K562 (cell line): ENCODE measurements at regions not wholly inside any gene's neighbourhood (a gene's known extent, or its start where the extent isn't known, plus 50 kb on each side); places are given as distances from the start of the nearest gene placed in this dataset.

Experiments
- ATAC-seq: fragments of 200-7000 bp; cut with Tn5 transposase; 3 replicates; pipeline ENCODE4 v1.9.1; 2020; ENCODE audit warnings: moderate library complexity
- BruUV-seq: library from RNA; stranded (reverse); fragments of 400-500 nt; replicated peaks from 2 replicates; lab custom pipeline; 2021; lab: Mats Ljungman, UMichigan
- CTCF ChIA-PET: fragments of 300-600 bp; formaldehyde crosslinking; extraction: SDS; loops from one replicate; lab custom pipeline; 2021; ENCODE audit warnings: low intra/inter-chr PET ratio; lab: Yijun Ruan, JAX
- POLR2A ChIA-PET: fragments of 300-600, 350-650 bp; sonication (Branson Sonifier 250); formaldehyde crosslinking; extraction: SDS; loops from one replicate; lab custom pipeline; 2021; ENCODE audit warnings: antibody characterized with exemption, inconsistent platforms; lab: Yijun Ruan, JAX
- DNase-seq, 4 experiments: peaks; one replicate each; pipeline versions ENCODE4 v3.0.0 to v3.0.0-alpha.2; 2011 to 2018; ENCODE audit warnings: low spot score in 3 of 4, mixed read lengths in 3 of 4; ENCODE audit errors: extremely low read depth in 1 of 4
- FAIRE-seq: peaks from 2 replicates; lab custom pipeline; 2011; peaks lifted over from hg19 to GRCh38; lab: Jason Lieb, UNC
- H2AFZ ChIP-seq: 2 replicates; pipeline ENCODE4 v1.6.0; 2011; ENCODE audit warnings: low read depth, low read length, control low read depth, inconsistent platforms
- H3K27ac ChIP-seq: fragments of 200-600 bp; 3 replicates; pipeline ENCODE4 v1.8.0; 2011; ENCODE audit warnings: low read depth, mild to moderate bottlenecking, control low read depth, inconsistent platforms, low read length, moderate library complexity, mixed read lengths; ENCODE audit errors: extremely low read depth
- H3K27me3 ChIP-seq, 2 experiments: fragments of 300-600 bp in 1 of 2; 2 replicates in 1 of 2; 3 replicates in 1 of 2; pipeline versions ENCODE4 v1.6.0 to v1.8.0; 2011; ENCODE audit warnings: inconsistent platforms in 2 of 2, low read length in 2 of 2, mild to moderate bottlenecking in 1 of 2, mixed read lengths in 1 of 2, moderate library complexity in 1 of 2; ENCODE audit not compliant: control insufficient read depth in 2 of 2, insufficient read depth in 2 of 2
- H3K36me3 ChIP-seq: fragments of 300-600 bp; 3 replicates; pipeline ENCODE4 v1.8.0; 2011; ENCODE audit warnings: mild to moderate bottlenecking, low read length, inconsistent platforms; ENCODE audit not compliant: control insufficient read depth, insufficient read depth
- H3K4me1 ChIP-seq, 2 experiments: fragments of 200-600 bp in 1 of 2; replicated peaks in 1 of 2; 2 replicates in 1 of 2; 3 replicates in 1 of 2; pipeline versions ENCODE4 v1.5.1 to v1.8.0; 2011; ENCODE audit warnings: inconsistent platforms in 2 of 2, low read length in 2 of 2, mild to moderate bottlenecking in 1 of 2, mixed read lengths in 1 of 2, moderate library complexity in 1 of 2; ENCODE audit not compliant: control insufficient read depth in 2 of 2, insufficient read depth in 2 of 2
- H3K4me2 ChIP-seq: 2 replicates; pipeline ENCODE4 v1.6.1; 2011; ENCODE audit warnings: low read length, control low read depth, inconsistent platforms, mixed read lengths; ENCODE audit not compliant: insufficient read depth
- H3K4me3 ChIP-seq: fragments of 200-600 bp; sonication (generic), shearing (Covaris generic); 2 replicates; pipeline ENCODE4 v1.5.1; 2016; ENCODE audit warnings: control low read depth, inconsistent platforms
- H3K79me2 ChIP-seq: fragments of 200-600 bp; 3 replicates; pipeline ENCODE4 v1.8.0; 2011; ENCODE audit warnings: low read length, inconsistent platforms; ENCODE audit not compliant: control insufficient read depth, insufficient read depth
- H3K9ac ChIP-seq, 2 experiments: 2 replicates each; pipeline versions ENCODE4 v1.6.0 to v1.6.1; 2011; ENCODE audit warnings: low read depth in 2 of 2, low read length in 2 of 2, control low read depth in 1 of 2, inconsistent platforms in 1 of 2, mild to moderate bottlenecking in 1 of 2, mixed read lengths in 1 of 2; ENCODE audit not compliant: insufficient read depth in 1 of 2
- H3K9me1 ChIP-seq: one replicate; pipeline ENCODE4 v1.6.0; 2011; ENCODE audit warnings: inconsistent platforms, mild to moderate bottlenecking, low read length, moderate library complexity; ENCODE audit not compliant: control insufficient read depth, insufficient read depth
- H3K9me3 ChIP-seq: replicated peaks from 2 replicates; pipeline ENCODE4 v1.5.1; 2011; ENCODE audit warnings: low read depth, low read length, inconsistent platforms; ENCODE audit not compliant: control insufficient read depth, insufficient read depth
- H4K20me1 ChIP-seq: replicated peaks from 2 replicates; pipeline ENCODE4 v1.6.1; 2011; ENCODE audit warnings: low read length, inconsistent platforms, mixed read lengths; ENCODE audit not compliant: control insufficient read depth, insufficient read depth
- CBFA2T3 ChIP-seq: fragments of 450-650 bp; IDR thresholded peaks from 2 replicates; pipeline ENCODE4 v1.6.1; 2017
- CEBPG ChIP-seq, 3 experiments: fragments of 200-800 bp in 1 of 3; sonication (Bioruptor generic) in 1 of 3; sonication (generic) in 1 of 3; formaldehyde crosslinking in 1 of 3; IDR thresholded peaks in 2 of 3; conservative IDR thresholded peaks in 1 of 3; 2 replicates each; pipeline versions ENCODE4 v1.6.1 to v1.8.0; 2016 to 2022; ENCODE audit warnings: missing compliant biosample characterization in 2 of 3, missing genetic modification characterization in 2 of 3, mild to moderate bottlenecking in 1 of 3, missing genetic modification reagents in 1 of 3
- MAFK ChIP-seq: IDR thresholded peaks from 2 replicates; pipeline ENCODE4 v1.6.1; 2011; ENCODE audit warnings: low read length, improper control_type of control experiment
- NCOA2 ChIP-seq, 2 experiments: fragments of 450-650 bp; IDR thresholded peaks; 2 replicates each; pipeline ENCODE4 v1.6.1; 2018; ENCODE audit warnings: mild to moderate bottlenecking in 2 of 2, moderate library complexity in 1 of 2; ENCODE audit not compliant: partially characterized antibody in 2 of 2
- RFX7 ChIP-seq: fragments of 250-450 bp; sonication (Bioruptor Pico); IDR thresholded peaks from 2 replicates; pipeline ENCODE4 v1.5.1; 2021; ENCODE audit warnings: mild to moderate bottlenecking
- ZNF717 ChIP-seq: fragments of 250-450 bp; sonication (Bioruptor Pico); IDR thresholded peaks from 2 replicates; pipeline ENCODE4 v1.5.0; 2021
- ZZZ3 ChIP-seq: fragments of 450-650 bp; IDR thresholded peaks from 2 replicates; pipeline ENCODE4 v1.6.1; 2016; ENCODE audit warnings: antibody characterized with exemption, mild to moderate bottlenecking, moderate library complexity
- WGBS: fragments of 100-300 bp; shearing (Covaris generic); methylation state at CpG from one replicate; pipeline ENCODE4 v1.1.6; 2016; ENCODE audit warnings: low coverage, mixed read lengths; ENCODE audit not compliant: insufficient coverage; ENCODE audit errors: missing lambda C conversion rate; 5-methylcytosine and 5-hydroxymethylcytosine counted together
- in situ Hi-C: fragments of 300-500 bp; cut with MboI; formaldehyde crosslinking; loops from 4 replicates; pipeline ENCODE4 v1.15.0; 2018; ENCODE audit warnings: inconsistent platforms, mixed read lengths
- intact Hi-C: fragments of 100-400 bp; cut with micrococcal nuclease; formaldehyde crosslinking; loops from 2 replicates; pipeline ENCODE4 v1.14.2; 2022
- TF ChIP-seq, protein P1 (sequence below): fragments of 200-800 bp; sonication (Bioruptor generic); IDR thresholded peaks from 2 replicates; pipeline ENCODE4 v1.6.1; 2017; ENCODE audit warnings: missing genetic modification characterization, missing compliant biosample characterization
- TF ChIP-seq, protein P2 (sequence below), 2 experiments: fragments of 450-650 bp in 1 of 2; sonication (generic) in 1 of 2; formaldehyde crosslinking in 1 of 2; IDR thresholded peaks; 2 replicates each; pipeline versions ENCODE4 v1.7.1 to v1.9.0; 2016 to 2022; ENCODE audit warnings: inconsistent platforms in 1 of 2, mild to moderate bottlenecking in 1 of 2, missing genetic modification reagents in 1 of 2
- TF ChIP-seq, protein P3 (sequence below): fragments of 250-450 bp; sonication (Bioruptor Pico); IDR thresholded peaks from 2 replicates; pipeline ENCODE4 v1.8.0; 2022; ENCODE audit warnings: moderate library complexity, mild to moderate bottlenecking, inconsistent platforms

DNA sequence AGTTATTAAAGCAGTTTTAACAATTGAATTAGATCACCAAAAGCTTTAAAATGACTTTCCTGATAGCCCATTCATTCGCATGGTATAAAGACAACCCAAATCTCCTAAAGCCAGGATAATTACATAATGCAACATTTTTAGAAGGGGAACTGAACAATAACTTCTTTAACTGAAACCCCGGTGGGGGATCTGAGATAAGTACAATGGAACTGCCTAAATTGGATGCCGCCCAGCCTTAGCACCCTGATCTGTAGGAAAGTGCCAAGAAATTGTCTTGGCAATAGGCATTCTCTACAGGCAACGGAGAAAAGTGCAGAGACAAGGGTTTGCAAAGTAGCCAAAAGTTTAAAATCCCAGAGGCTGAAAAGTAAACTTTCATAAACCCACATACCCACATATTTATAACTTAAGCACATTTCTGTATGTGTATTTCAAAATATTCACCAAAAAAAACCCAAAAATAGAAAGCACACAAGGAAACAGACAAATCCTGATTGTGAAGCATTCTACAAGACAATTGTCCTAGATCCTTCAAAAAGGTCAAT, 98.8 kb upstream of the BEND6 start:
- Histone ChIP-seq H3K9me3 (no peaks in the 10 kb centered on the region), H3K9me1 (no peaks in the 10 kb centered on the region), H3K4me1 (no peaks in the 10 kb centered on the region; a peak in 1 of 5 replicates), H3K36me3 (no peaks in the 10 kb centered on the region), H3K27ac (no peak overlapping the region), H3K79me2 (no peaks in the 10 kb centered on the region), H4K20me1 (no peaks in the 10 kb centered on the region), H3K9ac (no peak overlapping the region), H3K27me3 (no peaks in the 10 kb centered on the region), H3K4me2 (no peak overlapping the region), H3K4me3 (no peak overlapping the region), H2AFZ (no peak overlapping the region)
- in situ Hi-C loops = loop anchor here (25.0 kb wide), 1 partner anchor 494 kb away; no protein-coding TSS in a partner anchor
- no peak for DNase-seq
- 22% methylated on average over 4 of the region's 4 CpGs for WGBS
- intact Hi-C loops = no loop called here
- POLR2A ChIA-PET = no interaction called here
- FAIRE-seq = no peak
- CTCF ChIA-PET = no interaction called here
- no peak for ATAC-seq
- no TSS peak for BruUV-seq
- TF ChIP-seq CEBPG (CRISPR knock-in tag; IDR thresholded peaks at IDR 0.05) (no peak), CEBPG (tag; conservative IDR thresholded peaks at IDR 0.05 in 1 of 2, IDR thresholded peaks at IDR 0.05 in 1 of 2) (no peak), ZZZ3 (no peak), NCOA2 (IDR thresholded peaks at IDR 0.05; ENCODE audit: partially characterized antibody in 2 of 2) (no peak), RFX7 (CRISPR knock-in tag) (no peak), CBFA2T3 (no peak), ZNF717 (CRISPR knock-in tag) (no peak), MAFK (no peak)
- TF ChIP-seq, protein P1, sequence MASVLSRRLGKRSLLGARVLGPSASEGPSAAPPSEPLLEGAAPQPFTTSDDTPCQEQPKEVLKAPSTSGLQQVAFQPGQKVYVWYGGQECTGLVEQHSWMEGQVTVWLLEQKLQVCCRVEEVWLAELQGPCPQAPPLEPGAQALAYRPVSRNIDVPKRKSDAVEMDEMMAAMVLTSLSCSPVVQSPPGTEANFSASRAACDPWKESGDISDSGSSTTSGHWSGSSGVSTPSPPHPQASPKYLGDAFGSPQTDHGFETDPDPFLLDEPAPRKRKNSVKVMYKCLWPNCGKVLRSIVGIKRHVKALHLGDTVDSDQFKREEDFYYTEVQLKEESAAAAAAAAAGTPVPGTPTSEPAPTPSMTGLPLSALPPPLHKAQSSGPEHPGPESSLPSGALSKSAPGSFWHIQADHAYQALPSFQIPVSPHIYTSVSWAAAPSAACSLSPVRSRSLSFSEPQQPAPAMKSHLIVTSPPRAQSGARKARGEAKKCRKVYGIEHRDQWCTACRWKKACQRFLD (CRISPR knock-in tag) = no peak
- TF ChIP-seq, protein P2, sequence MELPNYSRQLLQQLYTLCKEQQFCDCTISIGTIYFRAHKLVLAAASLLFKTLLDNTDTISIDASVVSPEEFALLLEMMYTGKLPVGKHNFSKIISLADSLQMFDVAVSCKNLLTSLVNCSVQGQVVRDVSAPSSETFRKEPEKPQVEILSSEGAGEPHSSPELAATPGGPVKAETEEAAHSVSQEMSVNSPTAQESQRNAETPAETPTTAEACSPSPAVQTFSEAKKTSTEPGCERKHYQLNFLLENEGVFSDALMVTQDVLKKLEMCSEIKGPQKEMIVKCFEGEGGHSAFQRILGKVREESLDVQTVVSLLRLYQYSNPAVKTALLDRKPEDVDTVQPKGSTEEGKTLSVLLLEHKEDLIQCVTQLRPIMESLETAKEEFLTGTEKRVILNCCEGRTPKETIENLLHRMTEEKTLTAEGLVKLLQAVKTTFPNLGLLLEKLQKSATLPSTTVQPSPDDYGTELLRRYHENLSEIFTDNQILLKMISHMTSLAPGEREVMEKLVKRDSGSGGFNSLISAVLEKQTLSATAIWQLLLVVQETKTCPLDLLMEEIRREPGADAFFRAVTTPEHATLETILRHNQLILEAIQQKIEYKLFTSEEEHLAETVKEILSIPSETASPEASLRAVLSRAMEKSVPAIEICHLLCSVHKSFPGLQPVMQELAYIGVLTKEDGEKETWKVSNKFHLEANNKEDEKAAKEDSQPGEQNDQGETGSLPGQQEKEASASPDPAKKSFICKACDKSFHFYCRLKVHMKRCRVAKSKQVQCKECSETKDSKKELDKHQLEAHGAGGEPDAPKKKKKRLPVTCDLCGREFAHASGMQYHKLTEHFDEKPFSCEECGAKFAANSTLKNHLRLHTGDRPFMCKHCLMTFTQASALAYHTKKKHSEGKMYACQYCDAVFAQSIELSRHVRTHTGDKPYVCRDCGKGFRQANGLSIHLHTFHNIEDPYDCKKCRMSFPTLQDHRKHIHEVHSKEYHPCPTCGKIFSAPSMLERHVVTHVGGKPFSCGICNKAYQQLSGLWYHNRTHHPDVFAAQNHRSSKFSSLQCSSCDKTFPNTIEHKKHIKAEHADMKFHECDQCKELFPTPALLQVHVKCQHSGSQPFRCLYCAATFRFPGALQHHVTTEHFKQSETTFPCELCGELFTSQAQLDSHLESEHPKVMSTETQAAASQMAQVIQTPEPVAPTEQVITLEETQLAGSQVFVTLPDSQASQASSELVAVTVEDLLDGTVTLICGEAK (IDR thresholded peaks at IDR 0.05) = no peak
- TF ChIP-seq, protein P2 (CRISPR knock-in tag; IDR thresholded peaks at IDR 0.05) = no peak
- TF ChIP-seq, protein P3, sequence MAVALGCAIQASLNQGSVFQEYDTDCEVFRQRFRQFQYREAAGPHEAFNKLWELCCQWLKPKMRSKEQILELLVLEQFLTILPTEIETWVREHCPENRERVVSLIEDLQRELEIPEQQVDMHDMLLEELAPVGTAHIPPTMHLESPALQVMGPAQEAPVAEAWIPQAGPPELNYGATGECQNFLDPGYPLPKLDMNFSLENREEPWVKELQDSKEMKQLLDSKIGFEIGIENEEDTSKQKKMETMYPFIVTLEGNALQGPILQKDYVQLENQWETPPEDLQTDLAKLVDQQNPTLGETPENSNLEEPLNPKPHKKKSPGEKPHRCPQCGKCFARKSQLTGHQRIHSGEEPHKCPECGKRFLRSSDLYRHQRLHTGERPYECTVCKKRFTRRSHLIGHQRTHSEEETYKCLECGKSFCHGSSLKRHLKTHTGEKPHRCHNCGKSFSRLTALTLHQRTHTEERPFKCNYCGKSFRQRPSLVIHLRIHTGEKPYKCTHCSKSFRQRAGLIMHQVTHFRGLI = no peak
